Mesenchymal stem cell (in vitro differentiated cells and primary cell): ENCODE measurements at regions not wholly inside any gene's neighbourhood (a gene's known extent, or its start where the extent isn't known, plus 50 kb on each side); places are given as distances from the start of the nearest gene placed in this dataset.

ENCODE experiments used
- DNase-seq: peaks from one replicate; pipeline ENCODE4 v3.0.0-alpha.2; 2013
- H2AFZ ChIP-seq: one replicate; pipeline ENCODE4 v1.6.1; 2013; ENCODE audit warnings: low read depth, mild to moderate bottlenecking, control low read depth, inconsistent platforms, low read length, moderate library complexity
- H2AK5ac ChIP-seq: 2 replicates; pipeline ENCODE4 v1.6.1; 2013; ENCODE audit warnings: low read length, moderate library complexity, mild to moderate bottlenecking, inconsistent platforms; ENCODE audit not compliant: severe bottlenecking
- H2BK120ac ChIP-seq: one replicate; pipeline ENCODE4 v1.6.1; 2013; ENCODE audit warnings: low read depth, mild to moderate bottlenecking, inconsistent platforms, low read length, moderate library complexity
- H2BK12ac ChIP-seq, 2 experiments: one replicate each; pipeline ENCODE4 v1.6.1; 2013; ENCODE audit warnings: inconsistent platforms in 2 of 2, low read length in 2 of 2, mild to moderate bottlenecking in 2 of 2, moderate library complexity in 2 of 2, control low read depth in 1 of 2
- H2BK15ac ChIP-seq: one replicate; pipeline ENCODE4 v1.6.1; 2013; ENCODE audit warnings: mild to moderate bottlenecking, low read depth, inconsistent platforms; ENCODE audit not compliant: poor library complexity, severe bottlenecking
- H2BK5ac ChIP-seq: 2 replicates; pipeline ENCODE4 v1.6.1; 2013; ENCODE audit warnings: low read depth, mild to moderate bottlenecking, low read length, control low read depth, inconsistent platforms; ENCODE audit not compliant: poor library complexity, severe bottlenecking
- H3K14ac ChIP-seq, 2 experiments: one replicate each; pipeline ENCODE4 v1.6.1; 2013; ENCODE audit warnings: inconsistent platforms in 2 of 2, low read length in 2 of 2, control low read depth in 1 of 2, mild to moderate bottlenecking in 1 of 2, moderate library complexity in 1 of 2
- H3K18ac ChIP-seq, 2 experiments: one replicate each; pipeline ENCODE4 v1.6.1; 2013; ENCODE audit warnings: inconsistent platforms in 2 of 2, low read length in 2 of 2, control low read depth in 1 of 2, low read depth in 1 of 2, mild to moderate bottlenecking in 1 of 2
- H3K23ac ChIP-seq, 2 experiments: one replicate each; pipeline ENCODE4 v1.6.1; 2013; ENCODE audit warnings: inconsistent platforms in 2 of 2, low read length in 2 of 2, mild to moderate bottlenecking in 2 of 2, moderate library complexity in 2 of 2, control low read depth in 1 of 2
- H3K27ac ChIP-seq: 2 replicates; pipeline ENCODE4 v1.5.1; 2013; ENCODE audit warnings: mild to moderate bottlenecking, moderate library complexity, low read length, control low read depth, inconsistent platforms; ENCODE audit not compliant: poor library complexity, severe bottlenecking
- H3K27me3 ChIP-seq, 2 experiments: 2 replicates each; pipeline versions ENCODE4 v1.6.1 to v1.7.0; 2013; ENCODE audit warnings: low read length in 2 of 2, mild to moderate bottlenecking in 2 of 2, moderate library complexity in 2 of 2, control low read depth in 1 of 2, inconsistent platforms in 1 of 2; ENCODE audit not compliant: control insufficient read depth in 1 of 2, insufficient read depth in 1 of 2
- H3K36me3 ChIP-seq, 2 experiments: 2 replicates each; pipeline versions ENCODE4 v1.6.1 to v1.7.0; 2013; ENCODE audit warnings: low read length in 2 of 2, control low read depth in 1 of 2, inconsistent platforms in 1 of 2, low read depth in 1 of 2, mild to moderate bottlenecking in 1 of 2; ENCODE audit not compliant: insufficient read depth in 2 of 2, control insufficient read depth in 1 of 2
- H3K4ac ChIP-seq, 2 experiments: one replicate each; pipeline ENCODE4 v1.6.1; 2013; ENCODE audit warnings: inconsistent platforms in 2 of 2, low read length in 2 of 2, mild to moderate bottlenecking in 2 of 2, moderate library complexity in 2 of 2, control low read depth in 1 of 2, low read depth in 1 of 2
- H3K4me1 ChIP-seq: 2 replicates; pipeline ENCODE4 v1.6.1; 2013; ENCODE audit warnings: low read depth, low read length, control low read depth; ENCODE audit not compliant: control insufficient read depth, insufficient read depth
- H3K4me2 ChIP-seq: 2 replicates; pipeline ENCODE4 v1.6.1; 2013; ENCODE audit warnings: low read length, mild to moderate bottlenecking, inconsistent platforms; ENCODE audit not compliant: poor library complexity, severe bottlenecking
- H3K4me3 ChIP-seq, 2 experiments: 2 replicates each; pipeline versions ENCODE4 v1.5.1 to v1.7.0; 2013; ENCODE audit warnings: low read length in 2 of 2, mild to moderate bottlenecking in 2 of 2, control low read depth in 1 of 2, low read depth in 1 of 2; ENCODE audit not compliant: insufficient read depth in 1 of 2
- H3K79me1 ChIP-seq: replicated peaks from 2 replicates; pipeline ENCODE4 v1.6.1; 2013; ENCODE audit warnings: mild to moderate bottlenecking, control low read depth, low read length, inconsistent platforms; ENCODE audit not compliant: poor library complexity, severe bottlenecking
- H3K9ac ChIP-seq: 2 replicates; pipeline ENCODE4 v1.7.0; 2013; ENCODE audit warnings: mild to moderate bottlenecking, low read length, moderate library complexity
- H3K9me3 ChIP-seq: 2 replicates; pipeline ENCODE4 v1.7.0; 2013; ENCODE audit warnings: mild to moderate bottlenecking, low read length; ENCODE audit not compliant: control insufficient read depth
- H4K8ac ChIP-seq: one replicate; pipeline ENCODE4 v1.6.1; 2013; ENCODE audit warnings: inconsistent platforms, mild to moderate bottlenecking, low read length, moderate library complexity
- H4K91ac ChIP-seq: one replicate; pipeline ENCODE4 v1.6.1; 2013; ENCODE audit warnings: mild to moderate bottlenecking, low read length, inconsistent platforms
- WGBS: methylation state at CpG from one replicate; pipeline ENCODE4 v1.1.7; 2013; ENCODE audit warnings: mixed read lengths; 5-methylcytosine and 5-hydroxymethylcytosine counted together

DNA sequence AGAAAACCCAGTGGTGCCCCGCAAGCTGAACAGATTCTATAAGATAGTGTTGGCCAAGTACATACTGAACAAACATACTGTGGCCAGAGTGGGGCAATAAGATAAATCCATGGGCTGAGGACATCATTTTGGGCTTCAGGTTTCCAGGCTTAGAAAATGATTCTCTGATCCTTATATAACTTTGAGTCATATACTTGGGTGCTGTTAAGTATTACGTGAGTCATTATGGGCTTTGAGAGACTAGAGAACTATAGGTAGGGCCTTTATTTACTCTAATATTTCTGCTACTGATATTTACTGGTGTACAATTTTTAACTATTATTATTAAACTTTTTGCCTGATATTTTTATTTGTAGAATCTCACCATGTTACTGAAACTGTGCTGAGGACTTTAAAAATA is 586.1 kb downstream of the CENPC start:
- H3K79me1 ChIP-seq, result no peaks in the 10 kb centered on the region
- 97% methylated on average over 1 of the region's 2 CpGs for WGBS

DNA sequence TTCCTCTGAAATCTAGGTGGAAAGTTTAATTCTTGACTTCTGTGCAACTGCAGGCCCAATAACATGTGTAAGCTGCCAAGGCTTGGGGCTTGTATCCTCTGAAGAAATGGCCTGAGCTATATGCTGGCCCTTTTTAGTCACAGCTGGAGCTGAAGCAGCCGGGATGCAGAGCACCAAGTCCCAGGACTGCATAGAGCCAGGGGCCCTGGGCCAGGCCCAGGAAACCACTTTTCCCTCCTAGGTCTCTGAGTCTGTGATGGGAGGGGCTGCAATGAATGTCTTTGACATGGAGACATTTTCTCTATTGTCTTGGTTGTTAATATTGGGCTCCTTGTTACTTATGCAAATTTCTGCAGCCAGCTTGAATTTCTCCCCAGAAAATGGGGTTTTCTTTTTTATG is 588.5 kb downstream of the CENPC start:
- Histone ChIP-seq H3K79me1 (no peaks in the 10 kb centered on the region), H2BK5ac (no peak overlapping the region), H4K8ac (no peak overlapping the region), H3K14ac (no peak overlapping the region), H2BK120ac (no peak overlapping the region), H4K91ac (no peak overlapping the region), H3K4me1 (no peaks in the 10 kb centered on the region), H3K36me3 (no peaks in the 10 kb centered on the region), H3K4ac (no peak overlapping the region), H3K9ac (no peak overlapping the region), H3K4me2 (no peak overlapping the region), H3K4me3 (no peak overlapping the region), H3K9me3 (no peaks in the 10 kb centered on the region), H2AK5ac (no peak overlapping the region), H3K18ac (no peak overlapping the region), H2BK12ac (no peak overlapping the region), H2BK15ac (no peak overlapping the region), H2AFZ (no peak overlapping the region), H3K27ac (no peak overlapping the region), H3K23ac (no peak overlapping the region), H3K27me3 (no peaks in the 10 kb centered on the region)
- no peak for DNase-seq
- 52% methylated on average over 1 of the region's 1 CpG for WGBS

More for the DNA sequence above, 586.1 kb downstream of the CENPC start:
- Histone ChIP-seq H3K18ac (no peak overlapping the region), H4K8ac (no peak overlapping the region), H3K9me3 (no peaks in the 10 kb centered on the region), H2BK5ac (no peak overlapping the region), H3K23ac (no peak overlapping the region), H3K27ac (no peak overlapping the region), H2AFZ (no peak overlapping the region), H4K91ac (no peak overlapping the region), H3K27me3 (no peaks in the 10 kb centered on the region), H3K36me3 (no peaks in the 10 kb centered on the region), H3K9ac (no peak overlapping the region), H3K4ac (no peak overlapping the region), H2AK5ac (no peak overlapping the region), H2BK120ac (no peak overlapping the region), H2BK15ac (no peak overlapping the region), H2BK12ac (no peak overlapping the region), H3K4me1 (no peaks in the 10 kb centered on the region), H3K4me3 (no peak overlapping the region), H3K4me2 (no peak overlapping the region), H3K14ac (no peak overlapping the region)
- DNase-seq, result no peak

DNA sequence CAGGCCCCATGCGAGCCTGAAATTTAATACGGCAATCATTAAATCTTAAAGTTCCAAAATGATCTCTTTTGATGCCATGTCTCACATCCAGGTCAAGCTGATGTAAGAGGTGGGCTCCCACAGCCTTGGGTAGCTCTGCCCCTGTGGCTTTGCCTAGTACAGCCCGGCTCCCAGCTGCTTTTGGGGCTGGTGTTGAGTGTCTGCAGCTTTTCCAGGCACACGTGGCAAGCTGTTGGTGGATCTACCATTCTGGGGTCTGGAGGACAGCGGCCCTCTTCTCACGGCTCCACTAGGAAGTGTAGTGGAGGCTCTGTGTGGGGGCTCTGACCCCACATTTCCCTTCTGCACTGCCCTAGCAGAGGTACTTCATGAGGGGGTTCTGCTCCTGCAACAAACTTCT is 588.9 kb downstream of the CENPC start:
- 91% methylated on average over 6 of the region's 6 CpGs for WGBS
- H2BK15ac ChIP-seq, result no peak overlapping the region
- H3K27ac ChIP-seq, result no peak overlapping the region
- no peak overlapping the region for H2AK5ac ChIP-seq
- no peak overlapping the region for H4K8ac ChIP-seq
- no peak overlapping the region for H2BK12ac ChIP-seq
- H3K23ac ChIP-seq, result no peak overlapping the region
- no peak overlapping the region for H3K18ac ChIP-seq
- no peaks in the 10 kb centered on the region for H3K4me1 ChIP-seq
- no peaks in the 10 kb centered on the region for H3K27me3 ChIP-seq
- no peak overlapping the region for H3K9ac ChIP-seq
- H4K91ac ChIP-seq, result no peak overlapping the region
- H2BK120ac ChIP-seq, result no peak overlapping the region
- no peak overlapping the region for H2BK5ac ChIP-seq
- no peak overlapping the region for H3K4me2 ChIP-seq
- no peak overlapping the region for H3K14ac ChIP-seq
- no peaks in the 10 kb centered on the region for H3K79me1 ChIP-seq
- H2AFZ ChIP-seq, result no peak overlapping the region
- H3K36me3 ChIP-seq, result no peaks in the 10 kb centered on the region
- no peak for DNase-seq
- no peak overlapping the region for H3K4me3 ChIP-seq
- H3K4ac ChIP-seq, result no peak overlapping the region
- no peaks in the 10 kb centered on the region for H3K9me3 ChIP-seq

DNA sequence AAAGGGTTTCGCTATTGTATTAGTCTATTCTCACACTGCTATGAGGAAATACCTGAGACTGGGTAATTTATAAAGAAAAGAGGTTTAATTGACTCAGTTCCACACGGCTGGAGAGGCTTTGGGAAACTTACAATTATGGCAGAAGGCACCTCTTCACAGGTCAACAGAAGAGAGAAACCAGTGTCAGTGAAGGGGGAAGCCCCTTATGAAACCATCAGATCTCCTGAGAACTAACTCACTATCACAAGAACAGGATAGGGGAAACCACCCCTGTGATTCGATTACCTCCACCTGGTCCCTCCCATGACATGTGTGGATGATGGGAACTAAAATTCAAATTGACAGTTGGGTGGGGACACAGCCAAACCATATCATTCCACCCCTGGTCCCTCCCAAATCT is 589.5 kb downstream of the CENPC start:
- no peak overlapping the region for H3K4me3 ChIP-seq
- no peak overlapping the region for H2BK15ac ChIP-seq
- H3K23ac ChIP-seq, result no peak overlapping the region
- H3K36me3 ChIP-seq, result no peaks in the 10 kb centered on the region
- DNase-seq, result no peak
- H2AFZ ChIP-seq, result no peak overlapping the region
- no peak overlapping the region for H3K18ac ChIP-seq
- WGBS, result 87% methylated on average over 3 of the region's 3 CpGs
- H3K9me3 ChIP-seq, result no peaks in the 10 kb centered on the region
- H3K9ac ChIP-seq, result no peak overlapping the region
- H3K14ac ChIP-seq, result no peak overlapping the region
- H3K4ac ChIP-seq, result no peak overlapping the region
- no peaks in the 10 kb centered on the region for H3K79me1 ChIP-seq
- H2BK120ac ChIP-seq, result no peak overlapping the region
- no peak overlapping the region for H3K27ac ChIP-seq
- H2BK5ac ChIP-seq, result no peak overlapping the region
- no peak overlapping the region for H2BK12ac ChIP-seq
- H4K91ac ChIP-seq, result no peak overlapping the region
- no peak overlapping the region for H3K4me2 ChIP-seq
- H2AK5ac ChIP-seq, result no peak overlapping the region
- H3K27me3 ChIP-seq, result no peaks in the 10 kb centered on the region
- H3K4me1 ChIP-seq, result no peaks in the 10 kb centered on the region
- H4K8ac ChIP-seq, result no peak overlapping the region
